ENCODE measurements at regions not wholly inside any gene's neighbourhood (a gene's known extent, or its start where the extent isn't known, plus 50 kb on each side); places are given as distances from the start of the nearest gene placed in this dataset.
"Not testable (repeated sequence)": the region's sequence is repeated elsewhere in the genome, so short reads cannot be mapped to it uniquely, and the experiment has no call there.

GRCh38 chr5:159489779-159490178 is 159.5 kb upstream of the IL12B start:
- no peak for TF ChIP-seq CTCF (conservative IDR thresholded peaks at IDR 0.05; ENCODE audit: low read depth, low read length)
- DNase-seq (ENCODE audit: low read depth), result no peak
- H3K4me3 ChIP-seq (ENCODE audit: low read length), result no peak overlapping the region

GRCh38 chr5:159490507-159490906 is 160.2 kb upstream of the IL12B start:
- no peak overlapping the region for H3K4me3 ChIP-seq (ENCODE audit: low read length)
- DNase-seq (ENCODE audit: low read depth), result no peak
- no peak for TF ChIP-seq CTCF (conservative IDR thresholded peaks at IDR 0.05; ENCODE audit: low read depth, low read length)

DNA sequence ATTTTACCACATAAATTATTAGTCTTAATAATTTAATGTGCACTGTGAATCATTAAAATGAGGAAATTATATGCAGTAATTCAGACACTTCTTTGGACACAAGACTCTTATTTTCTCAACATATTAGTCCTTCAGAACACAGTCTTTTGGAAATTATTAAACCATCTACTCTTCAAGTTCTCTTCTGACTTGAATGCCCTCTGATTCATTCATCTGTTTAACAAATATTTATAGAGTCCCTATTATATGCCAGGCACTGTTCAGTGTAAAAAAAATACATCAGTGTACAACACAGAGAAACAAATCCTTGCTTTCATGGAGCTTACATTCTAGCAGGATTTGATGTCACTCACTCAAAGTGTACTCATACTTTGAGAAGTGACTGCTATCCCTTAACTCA is 163.4 kb upstream of the IL12B start:
- DNase-seq (ENCODE audit: low read depth), result no peak
- H3K4me3 ChIP-seq (ENCODE audit: low read length), result no peak overlapping the region
- no peak for TF ChIP-seq CTCF (conservative IDR thresholded peaks at IDR 0.05; ENCODE audit: low read depth, low read length)

DNA sequence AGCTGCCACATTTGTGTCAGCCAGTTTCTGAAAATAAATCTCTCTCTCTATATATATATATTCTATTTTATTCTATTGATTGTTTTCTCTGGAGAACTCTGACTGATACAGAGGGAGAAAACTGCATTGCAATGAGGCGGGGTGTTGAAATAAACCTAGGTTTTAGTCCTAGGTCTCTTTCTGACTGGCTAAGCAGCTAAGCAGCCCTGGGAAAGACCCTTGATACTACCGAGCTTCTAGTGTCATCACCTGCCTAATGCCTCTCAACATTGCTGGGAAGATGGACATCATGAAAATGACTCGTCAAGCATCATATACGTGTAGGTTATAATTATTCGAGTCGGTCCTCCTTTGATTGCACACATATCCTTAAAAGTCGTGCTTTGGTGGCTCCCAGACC is 166.5 kb upstream of the IL12B start:
- DNase-seq (ENCODE audit: low read depth), result no peak
- TF ChIP-seq CTCF (conservative IDR thresholded peaks at IDR 0.05; ENCODE audit: low read depth, low read length), result no peak
- H3K4me3 ChIP-seq (ENCODE audit: low read length), result no peak overlapping the region

GRCh38 chr5:159497221-159497620 is 166.9 kb upstream of the IL12B start:
- H3K4me3 ChIP-seq (ENCODE audit: low read length), result no peak overlapping the region
- TF ChIP-seq CTCF (conservative IDR thresholded peaks at IDR 0.05; ENCODE audit: low read depth, low read length), result no peak
- DNase-seq (ENCODE audit: low read depth), result no peak

- H3K4me3 ChIP-seq (ENCODE audit: low read length), result no peak overlapping the region
- no peak for DNase-seq (ENCODE audit: low read depth)
- TF ChIP-seq CTCF (conservative IDR thresholded peaks at IDR 0.05; ENCODE audit: low read depth, low read length), result no peak
These were observed 168.3 kb upstream of the IL12B start for GRCh38 chr5:159498630-159499029.

DNA sequence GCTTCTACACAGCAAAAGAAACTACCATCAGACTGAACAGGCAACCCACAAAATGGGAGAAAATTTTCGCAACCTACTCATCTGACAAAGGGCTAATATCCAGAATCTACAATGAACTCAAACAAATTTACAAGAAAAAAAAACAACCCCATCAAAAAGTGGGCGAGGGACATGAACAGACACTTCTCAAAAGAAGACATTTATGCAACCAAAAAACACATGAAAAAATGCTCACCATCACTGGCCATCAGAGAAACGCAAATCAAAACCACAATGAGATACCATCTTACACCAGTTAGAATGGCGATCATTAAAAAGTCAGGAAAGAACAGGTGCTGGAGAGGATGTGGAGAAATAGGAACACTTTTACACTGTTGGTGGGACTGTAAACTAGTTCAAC is 171.8 kb upstream of the IL12B start:
- H3K4me3 ChIP-seq (ENCODE audit: low read length); DNase-seq (ENCODE audit: low read depth): not testable (repeated sequence)

DNA sequence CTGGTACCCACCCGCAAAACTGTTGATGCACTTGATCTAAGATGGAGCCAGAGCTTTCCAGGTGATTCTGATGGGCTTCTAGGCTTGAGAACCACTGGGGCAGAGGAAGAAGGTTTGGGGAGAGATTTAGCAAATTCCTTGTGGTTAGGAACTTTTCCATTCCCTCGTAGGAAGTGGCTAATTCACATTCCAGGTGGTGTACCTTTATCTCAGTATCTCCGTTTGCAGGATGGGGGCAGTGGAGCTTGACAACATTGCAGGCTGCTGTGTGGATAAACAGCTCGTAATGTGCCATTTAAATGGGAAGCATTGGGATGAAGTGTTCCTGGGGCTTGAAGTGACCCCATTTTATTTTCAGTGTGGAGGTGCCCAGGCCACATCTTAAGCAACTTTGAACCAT is 172.9 kb upstream of the IL12B start:
- no peak overlapping the region for H3K4me3 ChIP-seq (ENCODE audit: low read length)
- no peak for TF ChIP-seq CTCF (conservative IDR thresholded peaks at IDR 0.05; ENCODE audit: low read depth, low read length)
- no peak for DNase-seq (ENCODE audit: low read depth)

Data from retinal pigment epithelial cell (primary cell).